Hepatocyte (in vitro differentiated cells): ENCODE measurements at regions not wholly inside any gene's neighbourhood (a gene's known extent, or its start where the extent isn't known, plus 50 kb on each side); places are given as distances from the start of the nearest gene placed in this dataset.

Experiments
- EZH2 ChIP-seq: fragments of 200-600 bp; sonication (generic); IDR thresholded peaks from 2 replicates; pipeline ENCODE4 v1.6.1; 2016; ENCODE audit warnings: antibody characterized with exemption, mild to moderate bottlenecking, borderline replicate concordance
- TF ChIP-seq, protein P1 (sequence below): fragments of 200-600 bp; sonication (generic); IDR thresholded peaks from 2 replicates; pipeline ENCODE4 v1.5.1; 2016; ENCODE audit warnings: antibody characterized with exemption, mild to moderate bottlenecking; ENCODE audit not compliant: poor library complexity

DNA sequence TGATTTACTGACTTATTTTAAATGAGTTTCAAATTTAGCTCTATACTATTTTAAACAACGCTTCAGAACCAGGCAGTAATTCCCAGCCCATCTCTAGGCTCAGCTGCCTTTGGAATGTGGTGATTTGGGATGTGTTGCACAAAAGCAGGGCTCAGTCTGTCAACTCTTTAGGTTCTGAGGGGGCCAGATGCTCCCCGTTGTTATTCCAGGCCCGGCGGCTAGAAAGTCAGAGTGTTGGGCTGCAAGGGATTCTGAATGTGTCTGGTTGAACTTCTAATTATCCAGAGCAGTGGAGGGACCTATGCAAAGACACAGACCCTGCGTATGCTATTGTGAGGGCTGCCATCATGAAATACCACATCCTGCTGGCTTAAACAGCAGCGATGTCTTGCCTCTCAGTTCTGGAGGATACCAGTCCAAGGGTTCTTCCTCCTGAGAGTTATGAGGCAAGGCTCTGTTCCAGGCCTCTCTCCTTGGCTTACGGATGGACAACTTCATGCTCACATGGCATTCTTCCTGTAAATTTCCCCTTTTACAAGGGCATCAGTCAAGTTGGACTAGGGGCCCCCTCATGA, 123.2 kb upstream of the TRIM2 start:
- TF ChIP-seq, protein P1, sequence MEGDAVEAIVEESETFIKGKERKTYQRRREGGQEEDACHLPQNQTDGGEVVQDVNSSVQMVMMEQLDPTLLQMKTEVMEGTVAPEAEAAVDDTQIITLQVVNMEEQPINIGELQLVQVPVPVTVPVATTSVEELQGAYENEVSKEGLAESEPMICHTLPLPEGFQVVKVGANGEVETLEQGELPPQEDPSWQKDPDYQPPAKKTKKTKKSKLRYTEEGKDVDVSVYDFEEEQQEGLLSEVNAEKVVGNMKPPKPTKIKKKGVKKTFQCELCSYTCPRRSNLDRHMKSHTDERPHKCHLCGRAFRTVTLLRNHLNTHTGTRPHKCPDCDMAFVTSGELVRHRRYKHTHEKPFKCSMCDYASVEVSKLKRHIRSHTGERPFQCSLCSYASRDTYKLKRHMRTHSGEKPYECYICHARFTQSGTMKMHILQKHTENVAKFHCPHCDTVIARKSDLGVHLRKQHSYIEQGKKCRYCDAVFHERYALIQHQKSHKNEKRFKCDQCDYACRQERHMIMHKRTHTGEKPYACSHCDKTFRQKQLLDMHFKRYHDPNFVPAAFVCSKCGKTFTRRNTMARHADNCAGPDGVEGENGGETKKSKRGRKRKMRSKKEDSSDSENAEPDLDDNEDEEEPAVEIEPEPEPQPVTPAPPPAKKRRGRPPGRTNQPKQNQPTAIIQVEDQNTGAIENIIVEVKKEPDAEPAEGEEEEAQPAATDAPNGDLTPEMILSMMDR = no peak
- TF ChIP-seq EZH2 = no peak
